HG02973 (cell line): ENCODE measurements at regions not wholly inside any gene's neighbourhood (a gene's known extent, or its start where the extent isn't known, plus 50 kb on each side); places are given as distances from the start of the nearest gene placed in this dataset.
"Not testable (repeated sequence)": the region's sequence is repeated elsewhere in the genome, so short reads cannot be mapped to it uniquely, and the experiment has no call there.

Source experiments
- ATAC-seq: cut with Tn5 transposase; IDR thresholded peaks from one replicate; pipeline ENCODE4 v1.9.1; 2021; ENCODE audit warnings: moderate library complexity; ENCODE audit not compliant: unreplicated experiment

DNA sequence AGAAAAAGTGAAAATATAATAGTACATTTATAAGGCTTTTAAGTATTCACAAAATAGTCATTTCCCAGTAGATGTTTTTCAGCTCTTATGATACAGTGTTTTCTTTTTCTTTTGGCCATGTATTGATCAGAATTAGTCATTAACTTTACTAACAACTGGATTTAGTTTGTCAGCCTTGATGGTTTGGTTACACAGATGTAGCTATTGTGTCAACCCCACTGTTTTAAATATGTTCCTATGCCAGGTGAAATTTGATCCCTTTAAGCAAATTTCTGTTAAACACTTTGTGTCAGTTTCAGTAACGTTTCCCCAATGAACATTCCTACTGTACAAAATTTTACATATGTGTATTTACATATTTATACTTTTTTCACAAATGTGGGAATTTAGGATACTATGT is 261.5 kb upstream of the STARD13 start:
- no peak for ATAC-seq

- ATAC-seq: peak; percentile 34
Observed at GRCh38 chr13:33548069-33548468, 262.5 kb upstream of the STARD13 start.

GRCh38 chr13:33550276-33550675 is 264.7 kb upstream of the STARD13 start:
- ATAC-seq: no peak

GRCh38 chr13:33550885-33551284 is 265.3 kb upstream of the STARD13 start:
- peak; percentile 67 for ATAC-seq

GRCh38 chr13:33554919-33555791 is 262.8 kb upstream of the RFC3 start:
- ATAC-seq: peak; percentile 74

- no peak for ATAC-seq
Observed at GRCh38 chr13:33556828-33557227, 261.1 kb upstream of the RFC3 start.

DNA sequence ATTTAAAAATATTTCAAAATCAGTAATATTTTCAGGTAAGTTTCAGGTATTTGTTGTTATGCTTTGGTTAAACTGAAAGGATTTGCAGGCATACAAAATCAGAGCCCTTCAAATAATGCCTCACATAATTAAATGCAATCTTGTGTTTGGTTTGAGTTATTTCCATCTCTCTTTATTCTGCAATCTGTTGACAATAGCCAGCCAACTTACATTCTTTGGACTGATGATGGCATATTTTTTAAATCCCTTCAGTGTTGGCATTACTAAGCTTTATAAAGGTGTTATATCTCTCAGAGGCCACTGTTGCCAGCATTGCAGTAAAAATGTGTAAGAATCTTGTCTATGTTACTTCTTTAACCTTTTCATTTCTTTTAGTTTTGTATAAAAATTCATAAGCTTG is 257.2 kb upstream of the RFC3 start:
- ATAC-seq: no peak

GRCh38 chr13:33561627-33562026 is 256.3 kb upstream of the RFC3 start:
- no peak for ATAC-seq

GRCh38 chr13:33571618-33572017 is 246.3 kb upstream of the RFC3 start:
- ATAC-seq: peak; percentile 82

DNA sequence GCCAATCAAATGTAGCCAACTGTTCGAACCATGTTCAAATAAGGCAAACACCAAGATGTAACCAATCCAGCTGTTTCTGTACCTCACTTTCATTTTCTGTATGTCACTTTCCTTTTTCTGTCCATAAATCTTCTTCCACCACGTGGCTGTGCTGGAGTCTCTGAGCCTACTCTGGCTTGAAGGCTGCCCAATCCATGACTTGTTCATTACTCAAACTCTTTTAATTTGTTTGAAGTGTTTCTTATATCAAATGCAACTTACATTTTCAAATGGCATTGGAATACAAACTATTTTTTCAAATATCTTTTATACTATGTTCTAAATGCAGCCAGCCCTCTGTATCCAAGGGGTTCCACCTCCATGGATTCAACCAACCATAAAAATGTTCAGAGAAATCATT is 245.6 kb upstream of the RFC3 start:
- not testable (repeated sequence) for ATAC-seq

- no peak for ATAC-seq
Observed at GRCh38 chr13:33575378-33575777, 242.6 kb upstream of the RFC3 start.

- ATAC-seq: no peak
Observed at GRCh38 chr13:33577007-33577406, 240.9 kb upstream of the RFC3 start.

DNA sequence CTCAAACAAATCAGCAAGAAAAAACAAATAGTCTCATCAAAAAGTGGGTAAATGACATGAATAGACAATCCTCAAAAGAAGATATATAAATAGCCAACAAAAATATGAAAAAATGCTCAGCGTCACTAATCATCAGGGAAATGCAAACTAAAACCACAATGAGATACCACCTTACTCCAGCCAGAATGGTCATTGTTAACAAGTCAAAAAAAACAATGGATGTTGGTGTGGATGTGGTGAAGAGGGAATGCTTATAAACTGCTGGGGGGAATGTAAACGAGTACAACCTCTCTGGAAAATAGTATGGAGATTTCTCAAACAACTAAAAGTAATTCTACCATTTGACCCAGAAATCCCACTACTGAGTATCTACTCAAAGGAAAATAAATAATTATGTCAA is 239.2 kb upstream of the RFC3 start:
- ATAC-seq: no peak

GRCh38 chr13:33582121-33582520 is 235.8 kb upstream of the RFC3 start:
- no peak for ATAC-seq

DNA sequence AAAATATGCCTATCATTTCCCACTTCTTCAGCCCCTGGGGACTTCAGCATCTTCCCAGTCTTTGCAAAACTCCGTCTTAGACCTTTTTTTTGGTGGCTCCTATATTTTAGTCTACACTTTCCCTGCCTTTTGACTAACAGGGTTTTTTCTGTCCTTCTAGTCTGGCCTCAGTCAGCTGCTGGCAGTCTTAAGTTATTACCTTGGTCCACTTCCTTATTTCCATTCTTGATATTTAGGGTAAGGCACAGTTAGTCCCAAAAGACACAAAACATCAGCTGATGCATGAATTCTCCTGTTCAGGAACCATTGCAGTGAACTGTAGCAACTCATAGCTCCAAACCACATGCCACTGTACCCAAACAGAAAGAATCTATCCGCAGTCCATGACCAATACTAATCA is 234.6 kb upstream of the RFC3 start:
- ATAC-seq: no peak

- no peak for ATAC-seq
Observed at GRCh38 chr13:33590936-33591335, 227.0 kb upstream of the RFC3 start.

- ATAC-seq: no peak
Observed at GRCh38 chr13:33606692-33607091, 211.3 kb upstream of the RFC3 start.

DNA sequence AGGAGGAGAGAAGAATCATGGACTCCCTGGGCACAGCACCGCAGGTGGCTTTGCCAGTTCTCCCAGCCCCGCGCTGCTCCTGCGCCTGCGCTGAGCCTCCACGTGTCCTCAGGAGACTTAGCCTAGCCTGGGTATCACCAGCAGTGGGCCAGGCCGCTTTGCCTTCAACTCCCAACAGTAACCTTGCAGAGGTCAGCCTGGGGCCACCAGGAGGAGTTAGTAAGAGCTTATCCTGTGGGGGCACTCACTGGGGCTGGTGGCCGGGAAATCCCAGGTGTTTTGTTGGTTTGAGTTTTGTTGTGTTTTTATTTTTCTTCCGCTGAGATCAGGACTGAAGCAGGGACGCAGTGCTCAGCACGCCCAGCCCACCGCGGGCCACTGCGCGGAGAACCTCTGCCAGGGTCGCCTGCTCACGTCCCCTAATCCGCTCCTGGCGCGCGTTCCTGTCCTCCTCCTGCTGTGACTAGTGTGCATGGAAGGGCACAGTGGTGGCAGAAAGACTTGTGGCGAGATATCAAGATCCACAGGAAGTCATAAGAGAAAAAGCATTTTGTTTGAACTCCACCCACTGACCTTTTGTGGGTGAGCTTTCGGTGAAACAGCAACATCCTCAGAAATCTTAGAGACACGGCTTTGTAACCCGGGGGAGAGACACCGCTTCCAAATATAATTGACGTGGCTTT is 207.4 kb upstream of the RFC3 start:
- ATAC-seq: no peak

- no peak for ATAC-seq
Observed at GRCh38 chr13:33611121-33611805, 206.7 kb upstream of the RFC3 start.

GRCh38 chr13:33612641-33613638 is 205.0 kb upstream of the RFC3 start:
- peak; percentile 74 for ATAC-seq

DNA sequence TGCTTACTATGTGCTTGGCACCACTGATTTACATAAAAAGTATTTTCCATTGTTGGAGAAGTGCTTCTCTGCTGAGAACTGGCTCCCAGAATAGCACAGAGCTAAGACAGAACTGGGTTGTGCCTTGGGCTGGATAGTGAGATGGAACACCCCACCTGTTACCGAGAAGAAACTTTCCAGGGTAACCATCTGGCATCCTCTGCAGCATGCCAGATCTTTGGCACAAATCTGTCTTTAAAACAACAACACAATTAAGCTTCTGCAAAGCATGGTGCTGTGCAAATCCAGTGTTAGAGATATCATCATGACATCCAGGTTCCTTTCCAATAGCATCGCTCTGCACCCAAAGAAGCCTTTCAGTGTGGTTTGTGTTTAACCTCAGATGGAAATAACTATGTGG is 202.5 kb upstream of the RFC3 start:
- no peak for ATAC-seq
